ENCODE measurements at regions not wholly inside any gene's neighbourhood (a gene's known extent, or its start where the extent isn't known, plus 50 kb on each side); places are given as distances from the start of the nearest gene placed in this dataset.
"Not testable (repeated sequence)": the region's sequence is repeated elsewhere in the genome, so short reads cannot be mapped to it uniquely, and the experiment has no call there.

GRCh38 chr18:6525604-6526003 is 110.9 kb upstream of the L3MBTL4 start:
- no peak for DNase-seq (ENCODE audit: low read depth)

GRCh38 chr18:6537475-6537874 is 122.8 kb upstream of the L3MBTL4 start:
- DNase-seq (ENCODE audit: low read depth): no peak

GRCh38 chr18:6541131-6541679 is 126.5 kb upstream of the L3MBTL4 start:
- DNase-seq (ENCODE audit: low read depth): not testable (repeated sequence)

- DNase-seq (ENCODE audit: low read depth): no peak
Observed at GRCh38 chr18:6542296-6542695, 127.6 kb upstream of the L3MBTL4 start.

GRCh38 chr18:6543330-6543908 is 128.7 kb upstream of the L3MBTL4 start:
- DNase-seq (ENCODE audit: low read depth): no peak

GRCh38 chr18:6546229-6546628 is 131.5 kb upstream of the L3MBTL4 start:
- DNase-seq (ENCODE audit: low read depth): no peak

GRCh38 chr18:6547476-6547875 is 132.8 kb upstream of the L3MBTL4 start:
- no peak for DNase-seq (ENCODE audit: low read depth)

GRCh38 chr18:6553234-6553900 is 138.7 kb upstream of the L3MBTL4 start:
- no peak for DNase-seq (ENCODE audit: low read depth)

GRCh38 chr18:6557057-6557769 is 142.5 kb upstream of the L3MBTL4 start:
- no peak for DNase-seq (ENCODE audit: low read depth)

- DNase-seq (ENCODE audit: low read depth): no peak
Observed at GRCh38 chr18:6557770-6558248, 143.1 kb upstream of the L3MBTL4 start.

GRCh38 chr18:6558446-6559156 is 143.9 kb upstream of the L3MBTL4 start:
- no peak for DNase-seq (ENCODE audit: low read depth)

- no peak for DNase-seq (ENCODE audit: low read depth)
Observed at GRCh38 chr18:6559296-6559695, 144.6 kb upstream of the L3MBTL4 start.

GRCh38 chr18:6561016-6561415 is 146.3 kb upstream of the L3MBTL4 start:
- no peak for DNase-seq (ENCODE audit: low read depth)

GRCh38 chr18:6561420-6561861 is 146.7 kb upstream of the L3MBTL4 start:
- DNase-seq (ENCODE audit: low read depth): no peak

- no peak for DNase-seq (ENCODE audit: low read depth)
Observed at GRCh38 chr18:6561862-6562291, 147.2 kb upstream of the L3MBTL4 start.

GRCh38 chr18:6563896-6564295 is 149.2 kb upstream of the L3MBTL4 start:
- no peak for DNase-seq (ENCODE audit: low read depth)

- no peak for DNase-seq (ENCODE audit: low read depth)
Observed at GRCh38 chr18:6564950-6565814, 150.5 kb upstream of the L3MBTL4 start.

- DNase-seq (ENCODE audit: low read depth): no peak
Observed at GRCh38 chr18:6565815-6566081, 151.0 kb upstream of the L3MBTL4 start.

- DNase-seq (ENCODE audit: low read depth): no peak
Observed at GRCh38 chr18:6566338-6566911, 151.7 kb upstream of the L3MBTL4 start.

GRCh38 chr18:6569813-6570212 is 155.1 kb upstream of the L3MBTL4 start:
- no peak for DNase-seq (ENCODE audit: low read depth)

GRCh38 chr18:6570581-6571238 is 156.0 kb upstream of the L3MBTL4 start:
- no peak for DNase-seq (ENCODE audit: low read depth)
